ENCODE measurements at regions not wholly inside any gene's neighbourhood (a gene's known extent, or its start where the extent isn't known, plus 50 kb on each side); places are given as distances from the start of the nearest gene placed in this dataset.

- ATAC-seq (no peak), DNase-seq (no peak)
- intact Hi-C loops (cut with DNase I): no loop called here
- 10% methylated on average over 9 of the region's 13 CpGs for WGBS (ENCODE audit: insufficient coverage, low coverage, low lambda C conversion rate, missing lambda C conversion rate)
- Histone ChIP-seq H3K9me3 (no peaks in the 10 kb centered on the region), H3K27ac (no peak overlapping the region), H3K36me3 (no peaks in the 10 kb centered on the region), H3K27me3 (no peaks in the 10 kb centered on the region), H3K4me1 (no peaks in the 10 kb centered on the region), H3K4me3 (no peak overlapping the region)
- no peak for TF ChIP-seq POLR2A (IDR thresholded peaks at IDR 0.05)
- TF ChIP-seq, protein P1, sequence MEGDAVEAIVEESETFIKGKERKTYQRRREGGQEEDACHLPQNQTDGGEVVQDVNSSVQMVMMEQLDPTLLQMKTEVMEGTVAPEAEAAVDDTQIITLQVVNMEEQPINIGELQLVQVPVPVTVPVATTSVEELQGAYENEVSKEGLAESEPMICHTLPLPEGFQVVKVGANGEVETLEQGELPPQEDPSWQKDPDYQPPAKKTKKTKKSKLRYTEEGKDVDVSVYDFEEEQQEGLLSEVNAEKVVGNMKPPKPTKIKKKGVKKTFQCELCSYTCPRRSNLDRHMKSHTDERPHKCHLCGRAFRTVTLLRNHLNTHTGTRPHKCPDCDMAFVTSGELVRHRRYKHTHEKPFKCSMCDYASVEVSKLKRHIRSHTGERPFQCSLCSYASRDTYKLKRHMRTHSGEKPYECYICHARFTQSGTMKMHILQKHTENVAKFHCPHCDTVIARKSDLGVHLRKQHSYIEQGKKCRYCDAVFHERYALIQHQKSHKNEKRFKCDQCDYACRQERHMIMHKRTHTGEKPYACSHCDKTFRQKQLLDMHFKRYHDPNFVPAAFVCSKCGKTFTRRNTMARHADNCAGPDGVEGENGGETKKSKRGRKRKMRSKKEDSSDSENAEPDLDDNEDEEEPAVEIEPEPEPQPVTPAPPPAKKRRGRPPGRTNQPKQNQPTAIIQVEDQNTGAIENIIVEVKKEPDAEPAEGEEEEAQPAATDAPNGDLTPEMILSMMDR (IDR thresholded peaks at IDR 0.05): peak in 1 of 4 donors; percentile 7
Measured at GRCh38 chr5:4295663-4296339, 700.2 kb downstream of the IRX1 start.

GRCh38 chr5:4306057-4306456, 710.4 kb downstream of the IRX1 start:
- Histone ChIP-seq H3K36me3 (no peaks in the 10 kb centered on the region), H3K4me3 (no peak overlapping the region), H3K4me1 (no peaks in the 10 kb centered on the region), H3K9me3 (no peaks in the 10 kb centered on the region), H3K27ac (no peak overlapping the region), H3K27me3 (no peaks in the 10 kb centered on the region)
- intact Hi-C loops (cut with DNase I): no loop called here
- DNase-seq (no peak), ATAC-seq (no peak)
- whole genome bisulfite sequencing (ENCODE audit: insufficient coverage, low coverage, low lambda C conversion rate, missing lambda C conversion rate): 52% methylated on average over 3 of the region's 4 CpGs
- TF ChIP-seq, protein P1 (IDR thresholded peaks at IDR 0.05): no peak
- TF ChIP-seq POLR2A (IDR thresholded peaks at IDR 0.05): no peak

DNA sequence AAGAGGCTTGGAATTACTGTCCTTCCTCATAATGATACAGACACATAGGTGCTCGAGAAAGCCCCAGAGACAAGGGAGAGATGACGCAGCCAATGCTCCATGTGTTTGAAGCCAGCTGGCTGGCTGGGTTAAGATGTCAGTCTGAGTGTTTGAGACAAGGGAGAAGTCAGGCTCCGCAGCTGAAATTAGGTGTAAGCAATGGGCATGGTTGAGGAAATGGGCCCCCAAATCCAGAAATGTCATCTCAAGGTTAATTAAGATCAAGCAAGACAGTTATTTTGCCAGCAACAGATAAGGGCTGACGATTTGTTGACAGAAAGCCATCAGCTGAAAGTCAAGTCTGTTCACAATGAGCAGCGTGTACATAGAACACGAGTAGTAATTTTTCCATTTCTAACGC, 713.4 kb downstream of the IRX1 start:
- Histone ChIP-seq H3K9me3 (no peaks in the 10 kb centered on the region), H3K4me1 (no peaks in the 10 kb centered on the region), H3K27me3 (no peaks in the 10 kb centered on the region), H3K36me3 (no peaks in the 10 kb centered on the region), H3K4me3 (no peak overlapping the region), H3K27ac (no peak overlapping the region)
- intact Hi-C loops (cut with DNase I): no loop called here
- 38% methylated on average over 7 of the region's 7 CpGs for WGBS (ENCODE audit: insufficient coverage, low coverage, low lambda C conversion rate, missing lambda C conversion rate)
- no peak for DNase-seq
- no peak for ATAC-seq
- no peak for TF ChIP-seq POLR2A (IDR thresholded peaks at IDR 0.05)
- TF ChIP-seq, protein P1 (IDR thresholded peaks at IDR 0.05): no peak

GRCh38 chr5:4313138-4313537, 717.5 kb downstream of the IRX1 start:
- Histone ChIP-seq H3K9me3 (no peaks in the 10 kb centered on the region), H3K4me3 (no peak overlapping the region), H3K27me3 (no peaks in the 10 kb centered on the region), H3K4me1 (no peaks in the 10 kb centered on the region), H3K36me3 (no peaks in the 10 kb centered on the region), H3K27ac (no peak overlapping the region)
- DNase-seq (no peak), ATAC-seq (no peak)
- 32% methylated on average over 2 of the region's 5 CpGs for WGBS (ENCODE audit: insufficient coverage, low coverage, low lambda C conversion rate, missing lambda C conversion rate)
- TF ChIP-seq, protein P1 (IDR thresholded peaks at IDR 0.05): no peak
- no peak for TF ChIP-seq POLR2A (IDR thresholded peaks at IDR 0.05)
- intact Hi-C loops (cut with DNase I): no loop called here
